ENCODE measurements at regions not wholly inside any gene's neighbourhood (a gene's known extent, or its start where the extent isn't known, plus 50 kb on each side); places are given as distances from the start of the nearest gene placed in this dataset.

GRCh38 chr21:35426897-35427296 is 377.8 kb upstream of the RUNX1 start:
- H3K9me3 ChIP-seq (ENCODE audit: control insufficient read depth, low read length), result peaks cover 14% of the 10 kb centered on the region
- no peak for DNase-seq (ENCODE audit: low read depth)
- no peak overlapping the region for H3K9ac ChIP-seq (ENCODE audit: low read length)
- H3K4me1 ChIP-seq (ENCODE audit: control insufficient read depth, insufficient read depth, low read length), result peaks cover 41% of the 10 kb centered on the region
- H3K36me3 ChIP-seq (ENCODE audit: control insufficient read depth, insufficient read depth, low read length, severe bottlenecking), result no peaks in the 10 kb centered on the region
- no peak overlapping the region for H3K4me3 ChIP-seq (ENCODE audit: low read length)
- no peaks in the 10 kb centered on the region for H3K27me3 ChIP-seq (replicated peaks; ENCODE audit: control insufficient read depth, insufficient read depth, low read length)

- H3K9ac ChIP-seq (ENCODE audit: low read length), result no peak overlapping the region
- H3K36me3 ChIP-seq (ENCODE audit: control insufficient read depth, insufficient read depth, low read length, severe bottlenecking), result no peaks in the 10 kb centered on the region
- H3K9me3 ChIP-seq (ENCODE audit: control insufficient read depth, low read length), result peaks cover 14% of the 10 kb centered on the region
- no peaks in the 10 kb centered on the region for H3K27me3 ChIP-seq (replicated peaks; ENCODE audit: control insufficient read depth, insufficient read depth, low read length)
- peaks cover 41% of the 10 kb centered on the region for H3K4me1 ChIP-seq (ENCODE audit: control insufficient read depth, insufficient read depth, low read length)
- no peak for DNase-seq (ENCODE audit: low read depth)
- H3K4me3 ChIP-seq (ENCODE audit: low read length), result no peak overlapping the region
Observed at GRCh38 chr21:35426469-35426868, 377.4 kb upstream of the RUNX1 start.

- Histone ChIP-seq H3K9me3 (ENCODE audit: control insufficient read depth, low read length) (peaks cover 15% of the 10 kb centered on the region), H3K27me3 (replicated peaks; ENCODE audit: control insufficient read depth, insufficient read depth, low read length) (no peaks in the 10 kb centered on the region), H3K9ac (ENCODE audit: low read length) (no peak overlapping the region), H3K4me3 (ENCODE audit: low read length) (no peak overlapping the region), H3K36me3 (ENCODE audit: control insufficient read depth, insufficient read depth, low read length, severe bottlenecking) (no peaks in the 10 kb centered on the region), H3K4me1 (ENCODE audit: control insufficient read depth, insufficient read depth, low read length) (peaks cover 34% of the 10 kb centered on the region)
- no peak for DNase-seq (ENCODE audit: low read depth)
Observed at GRCh38 chr21:35424122-35424521, 375.0 kb upstream of the RUNX1 start.

- Histone ChIP-seq H3K9me3 (ENCODE audit: control insufficient read depth, low read length) (peaks cover 15% of the 10 kb centered on the region), H3K27me3 (replicated peaks; ENCODE audit: control insufficient read depth, insufficient read depth, low read length) (no peaks in the 10 kb centered on the region), H3K36me3 (ENCODE audit: control insufficient read depth, insufficient read depth, low read length, severe bottlenecking) (no peaks in the 10 kb centered on the region), H3K4me1 (ENCODE audit: control insufficient read depth, insufficient read depth, low read length) (peaks cover 30% of the 10 kb centered on the region), H3K9ac (ENCODE audit: low read length) (no peak overlapping the region), H3K4me3 (ENCODE audit: low read length) (no peak overlapping the region)
- DNase-seq (ENCODE audit: low read depth), result no peak
Observed at GRCh38 chr21:35423709-35424108, 374.6 kb upstream of the RUNX1 start.

- no peaks in the 10 kb centered on the region for H3K27me3 ChIP-seq (replicated peaks; ENCODE audit: control insufficient read depth, insufficient read depth, low read length)
Observed at GRCh38 chr21:35422011-35422410, 372.9 kb upstream of the RUNX1 start.

GRCh38 chr21:35421221-35421620 is 372.1 kb upstream of the RUNX1 start:
- Histone ChIP-seq H3K4me3 (ENCODE audit: low read length) (no peak overlapping the region), H3K27me3 (replicated peaks; ENCODE audit: control insufficient read depth, insufficient read depth, low read length) (no peaks in the 10 kb centered on the region), H3K4me1 (ENCODE audit: control insufficient read depth, insufficient read depth, low read length) (peaks cover 14% of the 10 kb centered on the region), H3K9ac (ENCODE audit: low read length) (no peak overlapping the region), H3K36me3 (ENCODE audit: control insufficient read depth, insufficient read depth, low read length, severe bottlenecking) (no peaks in the 10 kb centered on the region), H3K9me3 (ENCODE audit: control insufficient read depth, low read length) (peaks cover 15% of the 10 kb centered on the region)
- no peak for DNase-seq (ENCODE audit: low read depth)

More at GRCh38 chr21:35422011-35422410, 372.9 kb upstream of the RUNX1 start:
- Histone ChIP-seq H3K36me3 (ENCODE audit: control insufficient read depth, insufficient read depth, low read length, severe bottlenecking) (no peaks in the 10 kb centered on the region), H3K4me1 (ENCODE audit: control insufficient read depth, insufficient read depth, low read length) (peaks cover 14% of the 10 kb centered on the region), H3K4me3 (ENCODE audit: low read length) (no peak overlapping the region), H3K9ac (ENCODE audit: low read length) (no peak overlapping the region), H3K9me3 (ENCODE audit: control insufficient read depth, low read length) (peaks cover 15% of the 10 kb centered on the region)
- DNase-seq (ENCODE audit: low read depth), result no peak

- no peaks in the 10 kb centered on the region for H3K36me3 ChIP-seq (ENCODE audit: control insufficient read depth, insufficient read depth, low read length, severe bottlenecking)
- H3K4me1 ChIP-seq (ENCODE audit: control insufficient read depth, insufficient read depth, low read length), result peaks cover 14% of the 10 kb centered on the region
- DNase-seq (ENCODE audit: low read depth), result no peak
- H3K9me3 ChIP-seq (ENCODE audit: control insufficient read depth, low read length), result peaks cover 15% of the 10 kb centered on the region
- H3K9ac ChIP-seq (ENCODE audit: low read length), result no peak overlapping the region
- no peak overlapping the region for H3K4me3 ChIP-seq (ENCODE audit: low read length)
- no peaks in the 10 kb centered on the region for H3K27me3 ChIP-seq (replicated peaks; ENCODE audit: control insufficient read depth, insufficient read depth, low read length)
Observed at GRCh38 chr21:35420656-35421055, 371.6 kb upstream of the RUNX1 start.

- no peak overlapping the region for H3K4me3 ChIP-seq (ENCODE audit: low read length)
- H3K4me1 ChIP-seq (ENCODE audit: control insufficient read depth, insufficient read depth, low read length), result no peaks in the 10 kb centered on the region
- H3K9ac ChIP-seq (ENCODE audit: low read length), result no peak overlapping the region
- peaks cover 15% of the 10 kb centered on the region for H3K9me3 ChIP-seq (ENCODE audit: control insufficient read depth, low read length)
- H3K27me3 ChIP-seq (replicated peaks; ENCODE audit: control insufficient read depth, insufficient read depth, low read length), result no peaks in the 10 kb centered on the region
- no peak for DNase-seq (ENCODE audit: low read depth)
- H3K36me3 ChIP-seq (ENCODE audit: control insufficient read depth, insufficient read depth, low read length, severe bottlenecking), result no peaks in the 10 kb centered on the region
Observed at GRCh38 chr21:35417762-35418161, 368.7 kb upstream of the RUNX1 start.

GRCh38 chr21:35416866-35417489 is 367.9 kb upstream of the RUNX1 start:
- Histone ChIP-seq H3K9ac (ENCODE audit: low read length) (no peak overlapping the region), H3K36me3 (ENCODE audit: control insufficient read depth, insufficient read depth, low read length, severe bottlenecking) (no peaks in the 10 kb centered on the region), H3K27me3 (replicated peaks; ENCODE audit: control insufficient read depth, insufficient read depth, low read length) (no peaks in the 10 kb centered on the region), H3K9me3 (ENCODE audit: control insufficient read depth, low read length) (peaks cover 8% of the 10 kb centered on the region), H3K4me3 (ENCODE audit: low read length) (no peak overlapping the region), H3K4me1 (ENCODE audit: control insufficient read depth, insufficient read depth, low read length) (no peaks in the 10 kb centered on the region)
- no peak for DNase-seq (ENCODE audit: low read depth)

- no peaks in the 10 kb centered on the region for H3K9me3 ChIP-seq (ENCODE audit: control insufficient read depth, low read length)
- H3K27me3 ChIP-seq (replicated peaks; ENCODE audit: control insufficient read depth, insufficient read depth, low read length), result no peaks in the 10 kb centered on the region
- no peaks in the 10 kb centered on the region for H3K36me3 ChIP-seq (ENCODE audit: control insufficient read depth, insufficient read depth, low read length, severe bottlenecking)
- H3K9ac ChIP-seq (ENCODE audit: low read length), result no peak overlapping the region
- H3K4me3 ChIP-seq (ENCODE audit: low read length), result no peak overlapping the region
- H3K4me1 ChIP-seq (ENCODE audit: control insufficient read depth, insufficient read depth, low read length), result no peaks in the 10 kb centered on the region
- no peak for DNase-seq (ENCODE audit: low read depth)
Observed at GRCh38 chr21:35414507-35415139, 365.5 kb upstream of the RUNX1 start.

- Histone ChIP-seq H3K9ac (ENCODE audit: low read length) (no peak overlapping the region), H3K4me3 (ENCODE audit: low read length) (no peak overlapping the region), H3K9me3 (ENCODE audit: control insufficient read depth, low read length) (no peaks in the 10 kb centered on the region), H3K4me1 (ENCODE audit: control insufficient read depth, insufficient read depth, low read length) (no peaks in the 10 kb centered on the region), H3K36me3 (ENCODE audit: control insufficient read depth, insufficient read depth, low read length, severe bottlenecking) (no peaks in the 10 kb centered on the region), H3K27me3 (replicated peaks; ENCODE audit: control insufficient read depth, insufficient read depth, low read length) (no peaks in the 10 kb centered on the region)
- DNase-seq (ENCODE audit: low read depth), result no peak
Observed at GRCh38 chr21:35414056-35414455, 365.0 kb upstream of the RUNX1 start.

GRCh38 chr21:35412231-35412630 is 363.1 kb upstream of the RUNX1 start:
- Histone ChIP-seq H3K36me3 (ENCODE audit: control insufficient read depth, insufficient read depth, low read length, severe bottlenecking) (no peaks in the 10 kb centered on the region), H3K9ac (ENCODE audit: low read length) (no peak overlapping the region), H3K9me3 (ENCODE audit: control insufficient read depth, low read length) (no peaks in the 10 kb centered on the region), H3K4me1 (ENCODE audit: control insufficient read depth, insufficient read depth, low read length) (peaks cover 12% of the 10 kb centered on the region), H3K27me3 (replicated peaks; ENCODE audit: control insufficient read depth, insufficient read depth, low read length) (no peaks in the 10 kb centered on the region), H3K4me3 (ENCODE audit: low read length) (no peak overlapping the region)
- no peak for DNase-seq (ENCODE audit: low read depth)
